Suprapubic skin (tissue), 4 donors: ENCODE measurements at regions not wholly inside any gene's neighbourhood (a gene's known extent, or its start where the extent isn't known, plus 50 kb on each side); places are given as distances from the start of the nearest gene placed in this dataset.
"Not testable (repeated sequence)": the region's sequence is repeated elsewhere in the genome, so short reads cannot be mapped to it uniquely, and the experiment has no call there.

ENCODE experiments used
- DNase-seq, 2 donors: peaks; one replicate each; pipeline ENCODE4 v3.0.0-alpha.2; 2019; ENCODE audit warnings: low spot score in 2 of 2
- H3K27ac ChIP-seq: fragments of 200-600 bp; sonication (generic); one replicate; pipeline ENCODE4 v1.5.1; 2019
- H3K27me3 ChIP-seq: fragments of 200-600 bp; sonication (generic); one replicate; pipeline ENCODE4 v1.5.1; 2019
- H3K36me3 ChIP-seq: fragments of 200-600 bp; sonication (generic); one replicate; pipeline ENCODE4 v1.5.1; 2019
- H3K4me1 ChIP-seq: fragments of 200-600 bp; sonication (generic); one replicate; pipeline ENCODE4 v1.5.1; 2019
- H3K4me3 ChIP-seq: fragments of 200-600 bp; sonication (generic); one replicate; pipeline ENCODE4 v1.5.1; 2019; ENCODE audit warnings: mild to moderate bottlenecking
- H3K9me3 ChIP-seq: fragments of 200-600 bp; sonication (generic); one replicate; pipeline ENCODE4 v1.5.1; 2019
- CTCF ChIP-seq, 2 donors: fragments of 200-600 bp in 1 of 2; fragments of 450-650 bp in 1 of 2; sonication (generic) in 1 of 2; IDR thresholded peaks; one replicate each; pipeline ENCODE4 v1.5.1; 2016 to 2019; ENCODE audit warnings: antibody characterized with exemption in 2 of 2, mild to moderate bottlenecking in 1 of 2, moderate library complexity in 1 of 2
- EP300 ChIP-seq: sonication (generic); formaldehyde crosslinking; IDR thresholded peaks from one replicate; pipeline ENCODE4 v1.6.1; 2017; ENCODE audit warnings: antibody characterized with exemption
- POLR2A ChIP-seq, 2 donors: fragments of 450-650 bp; IDR thresholded peaks; one replicate each; pipeline ENCODE4 v1.6.1; 2017; ENCODE audit warnings: antibody characterized with exemption in 2 of 2, mild to moderate bottlenecking in 2 of 2, moderate library complexity in 2 of 2
- POLR2AphosphoS5 ChIP-seq, 3 donors: sonication (generic); formaldehyde crosslinking; IDR thresholded peaks; one replicate each; pipeline ENCODE4 v1.6.1; 2017; ENCODE audit warnings: antibody characterized with exemption in 3 of 3
- WGBS: methylation state at CpG from one replicate; pipeline ENCODE4 v1.1.5; 2018; 5-methylcytosine and 5-hydroxymethylcytosine counted together

- WGBS, result 41% methylated on average over 2 of the region's 2 CpGs
- Histone ChIP-seq H3K9me3 (no peaks in the 10 kb centered on the region), H3K27ac (no peak overlapping the region), H3K4me1 (no peaks in the 10 kb centered on the region), H3K36me3 (no peaks in the 10 kb centered on the region), H3K27me3 (no peaks in the 10 kb centered on the region), H3K4me3 (no peak overlapping the region)
- no peak for DNase-seq
- TF ChIP-seq POLR2A (IDR thresholded peaks at IDR 0.05), result no peak
- TF ChIP-seq EP300, result no peak
- TF ChIP-seq POLR2AphosphoS5 (IDR thresholded peaks at IDR 0.05), result no peak
Measured at GRCh38 chr6:69584536-69584912, 212.3 kb downstream of the LMBRD1 start.

GRCh38 chr6:69581581-69581980 lies 215.2 kb downstream of the LMBRD1 start:
- TF ChIP-seq EP300 (no peak), POLR2A (IDR thresholded peaks at IDR 0.05) (no peak), CTCF (IDR thresholded peaks at IDR 0.05) (no peak), POLR2AphosphoS5 (IDR thresholded peaks at IDR 0.05) (no peak)
- no peak overlapping the region for H3K4me3 ChIP-seq
- H3K4me1 ChIP-seq, result no peaks in the 10 kb centered on the region
- H3K9me3 ChIP-seq, result no peaks in the 10 kb centered on the region
- 89% methylated on average over 4 of the region's 4 CpGs for WGBS
- no peaks in the 10 kb centered on the region for H3K36me3 ChIP-seq
- DNase-seq, result no peak
- H3K27ac ChIP-seq, result no peak overlapping the region
- H3K27me3 ChIP-seq, result no peaks in the 10 kb centered on the region

GRCh38 chr6:69580706-69581105 lies 216.1 kb downstream of the LMBRD1 start:
- Histone ChIP-seq H3K36me3 (no peaks in the 10 kb centered on the region), H3K27ac (no peak overlapping the region), H3K27me3 (no peaks in the 10 kb centered on the region), H3K4me3 (no peak overlapping the region), H3K9me3 (no peaks in the 10 kb centered on the region), H3K4me1 (no peaks in the 10 kb centered on the region)
- TF ChIP-seq EP300, result no peak
- no peak for TF ChIP-seq CTCF (IDR thresholded peaks at IDR 0.05)
- TF ChIP-seq POLR2A (IDR thresholded peaks at IDR 0.05), result no peak
- DNase-seq, result no peak

- Histone ChIP-seq H3K4me1 (no peaks in the 10 kb centered on the region), H3K27me3 (no peaks in the 10 kb centered on the region), H3K9me3 (no peaks in the 10 kb centered on the region), H3K4me3 (no peak overlapping the region), H3K36me3 (no peaks in the 10 kb centered on the region), H3K27ac (no peak overlapping the region)
- no peak for TF ChIP-seq EP300
- TF ChIP-seq POLR2A (IDR thresholded peaks at IDR 0.05), result no peak
- DNase-seq, result no peak
- 53% methylated on average over 3 of the region's 3 CpGs for WGBS
Measured at GRCh38 chr6:69578361-69578890, 218.4 kb downstream of the LMBRD1 start.

- DNase-seq, result no peak
- Histone ChIP-seq H3K4me1 (no peaks in the 10 kb centered on the region), H3K4me3 (no peak overlapping the region), H3K27ac (no peak overlapping the region), H3K36me3 (no peaks in the 10 kb centered on the region), H3K9me3 (no peaks in the 10 kb centered on the region), H3K27me3 (no peaks in the 10 kb centered on the region)
- 88% methylated on average over 1 of the region's 1 CpG for WGBS
- TF ChIP-seq EP300 (no peak), CTCF (IDR thresholded peaks at IDR 0.05) (no peak), POLR2AphosphoS5 (IDR thresholded peaks at IDR 0.05) (no peak), POLR2A (IDR thresholded peaks at IDR 0.05) (no peak)
Measured at GRCh38 chr6:69571234-69571633, 225.6 kb downstream of the LMBRD1 start.

- H3K36me3 ChIP-seq, result no peaks in the 10 kb centered on the region
- no peaks in the 10 kb centered on the region for H3K27me3 ChIP-seq
- 95% methylated on average over 1 of the region's 1 CpG for WGBS
- no peak overlapping the region for H3K27ac ChIP-seq
- H3K4me1 ChIP-seq, result no peaks in the 10 kb centered on the region
- TF ChIP-seq POLR2A (IDR thresholded peaks at IDR 0.05) (no peak), CTCF (IDR thresholded peaks at IDR 0.05) (no peak), EP300 (no peak), POLR2AphosphoS5 (IDR thresholded peaks at IDR 0.05) (no peak)
- DNase-seq, result no peak
- no peak overlapping the region for H3K4me3 ChIP-seq
- no peaks in the 10 kb centered on the region for H3K9me3 ChIP-seq
Measured at GRCh38 chr6:69570106-69570505, 226.7 kb downstream of the LMBRD1 start.

- WGBS, result 91% methylated on average over 6 of the region's 6 CpGs
Measured at GRCh38 chr6:69560597-69560996, 236.2 kb downstream of the LMBRD1 start.

More at GRCh38 chr6:69560597-69560996, 236.2 kb downstream of the LMBRD1 start:
- H3K4me3 ChIP-seq, H3K36me3 ChIP-seq, H3K9me3 ChIP-seq, H3K27ac ChIP-seq, DNase-seq, H3K4me1 ChIP-seq, H3K27me3 ChIP-seq: not testable (repeated sequence)
